Transverse colon (tissue), 4 donors: ENCODE measurements at regions not wholly inside any gene's neighbourhood (a gene's known extent, or its start where the extent isn't known, plus 50 kb on each side); places are given as distances from the start of the nearest gene placed in this dataset.

Source experiments
- CTCF ChIP-seq, 5 experiments: fragments of 200-600 bp in 3 of 5; fragments of 450-650 bp in 2 of 5; sonication (generic) in 3 of 5; IDR thresholded peaks; 1 replicate in 2 of 5; 2 replicates in 3 of 5; pipeline ENCODE4 v1.5.1; 2016 to 2017; ENCODE audit warnings: antibody characterized with exemption in 5 of 5, inconsistent platforms in 3 of 5, mild to moderate bottlenecking in 2 of 5, moderate library complexity in 1 of 5
- POLR2AphosphoS5 ChIP-seq, 3 donors: sonication (generic); formaldehyde crosslinking; IDR thresholded peaks; one replicate each; pipeline ENCODE4 v1.6.1; 2016; ENCODE audit warnings: antibody characterized with exemption in 3 of 3

DNA sequence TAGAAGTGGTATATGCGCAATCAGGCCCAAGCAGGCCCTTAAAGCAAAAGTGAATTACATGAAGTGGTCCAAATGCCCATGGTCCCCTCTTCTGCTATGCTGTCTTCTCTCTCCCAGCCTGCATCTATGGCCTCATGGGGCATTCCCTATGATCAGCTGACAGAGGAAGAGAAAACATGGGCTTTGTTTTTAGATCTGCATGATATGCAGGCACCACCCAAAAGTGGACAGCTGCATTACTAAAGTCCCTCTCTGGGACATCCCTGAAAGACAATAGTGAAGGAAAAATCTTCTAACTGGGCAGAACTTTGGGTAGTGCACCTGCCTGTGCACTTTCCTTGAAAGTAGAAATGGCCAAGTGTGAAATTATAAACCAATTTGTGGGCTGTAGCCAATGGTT, 145.2 kb upstream of the ARID2 start:
- TF ChIP-seq CTCF (IDR thresholded peaks at IDR 0.05), result no peak
- TF ChIP-seq POLR2AphosphoS5 (IDR thresholded peaks at IDR 0.05), result no peak
